Transverse colon (tissue), 4 donors: ENCODE measurements at regions not wholly inside any gene's neighbourhood (a gene's known extent, or its start where the extent isn't known, plus 50 kb on each side); places are given as distances from the start of the nearest gene placed in this dataset.
"Not testable (repeated sequence)": the region's sequence is repeated elsewhere in the genome, so short reads cannot be mapped to it uniquely, and the experiment has no call there.

ENCODE experiments used
- DNase-seq: peaks from one replicate; pipeline ENCODE4 v3.0.0-alpha.2; 2019
- H3K27ac ChIP-seq, 4 donors: fragments of 200-600 bp; sonication (generic); 2 replicates each; pipeline ENCODE4 v1.5.1; 2016 to 2018; ENCODE audit warnings: inconsistent platforms in 4 of 4
- H3K27me3 ChIP-seq: fragments of 200-600 bp; sonication (generic); 2 replicates; pipeline ENCODE4 v1.5.1; 2017; ENCODE audit warnings: inconsistent platforms
- H3K36me3 ChIP-seq, 4 donors: fragments of 200-600 bp; sonication (generic); 2 replicates each; pipeline ENCODE4 v1.5.1; 2017 to 2019; ENCODE audit warnings: inconsistent platforms in 4 of 4
- H3K4me1 ChIP-seq, 4 donors: fragments of 200-600 bp; sonication (generic); 2 replicates each; pipeline ENCODE4 v1.5.1; 2017 to 2020; ENCODE audit warnings: inconsistent platforms in 4 of 4
- H3K4me3 ChIP-seq, 4 donors: fragments of 200-600 bp; sonication (generic); 1 replicate in 1 of 4; 2 replicates in 3 of 4; pipeline versions ENCODE4 v1.5.1 to v1.6.1; 2017 to 2019; ENCODE audit warnings: inconsistent platforms in 4 of 4
- H3K9me3 ChIP-seq, 2 donors: fragments of 200-600 bp; sonication (generic); 2 replicates each; pipeline ENCODE4 v1.5.1; 2017 to 2019; ENCODE audit warnings: inconsistent platforms in 2 of 2
- EP300 ChIP-seq: sonication (generic); formaldehyde crosslinking; IDR thresholded peaks from one replicate; pipeline ENCODE4 v1.6.1; 2017; ENCODE audit warnings: antibody characterized with exemption, low read depth
- POLR2A ChIP-seq: fragments of 450-650 bp; IDR thresholded peaks from one replicate; pipeline ENCODE4 v1.6.1; 2016; ENCODE audit warnings: antibody characterized with exemption, mild to moderate bottlenecking, moderate library complexity
- POLR2AphosphoS5 ChIP-seq, 3 donors: sonication (generic); formaldehyde crosslinking; IDR thresholded peaks; one replicate each; pipeline ENCODE4 v1.6.1; 2016; ENCODE audit warnings: antibody characterized with exemption in 3 of 3
- WGBS, 2 donors: methylation state at CpG; one replicate each; pipeline ENCODE4 v1.1.5; 2018; ENCODE audit warnings: low coverage in 1 of 2; 5-methylcytosine and 5-hydroxymethylcytosine counted together
- in situ Hi-C, 4 donors: fragments of 200-750 bp; cut with MboI; loops; one replicate each; pipeline versions ENCODE4 v1.15.0 to v1.15.1; 2017; ENCODE audit warnings: low sequenced_read_pairs in 3 of 4, low pct_ligation_motif_present in 1 of 4, low pct_unique_long_range_greater_than_20kb in 1 of 4
- intact Hi-C: fragments of 100-400 bp; cut with DNase I; formaldehyde crosslinking; loops from one replicate; pipeline ENCODE4 v1.15.1; 2023; ENCODE audit warnings: low total_unique reads
- TF ChIP-seq, protein P1 (sequence below), 5 experiments: fragments of 200-600 bp in 3 of 5; fragments of 450-650 bp in 2 of 5; sonication (generic) in 3 of 5; IDR thresholded peaks; 1 replicate in 2 of 5; 2 replicates in 3 of 5; pipeline ENCODE4 v1.5.1; 2016 to 2017; ENCODE audit warnings: antibody characterized with exemption in 5 of 5, inconsistent platforms in 3 of 5, mild to moderate bottlenecking in 2 of 5, moderate library complexity in 1 of 5

DNA sequence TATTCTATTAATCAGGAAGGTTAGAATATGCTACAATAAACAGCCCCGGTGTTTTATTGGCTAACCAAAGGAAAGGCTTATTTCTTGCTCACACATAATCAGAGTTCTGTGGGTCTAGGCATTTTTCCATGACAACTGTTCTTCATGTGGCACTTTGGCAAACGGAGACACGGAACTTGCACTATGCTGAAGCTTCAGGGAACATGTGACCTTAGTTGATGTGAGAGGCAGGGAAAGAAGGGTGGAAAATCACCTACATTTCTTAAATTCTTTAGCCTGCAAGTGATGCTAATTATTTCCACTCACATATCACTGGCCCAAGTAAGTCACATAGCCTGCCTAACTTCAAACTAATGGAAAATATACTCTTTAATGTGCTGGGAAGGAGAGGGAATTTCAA is 344.6 kb downstream of the SV2B start:
- H3K4me1 ChIP-seq = no peaks in the 10 kb centered on the region
- WGBS, 2 donors = 81 to 100% methylated on average over 3 of the region's 3 CpGs
- TF ChIP-seq POLR2A (no peak), EP300 (no peak), POLR2AphosphoS5 (IDR thresholded peaks at IDR 0.05) (no peak)
- TF ChIP-seq, protein P1, sequence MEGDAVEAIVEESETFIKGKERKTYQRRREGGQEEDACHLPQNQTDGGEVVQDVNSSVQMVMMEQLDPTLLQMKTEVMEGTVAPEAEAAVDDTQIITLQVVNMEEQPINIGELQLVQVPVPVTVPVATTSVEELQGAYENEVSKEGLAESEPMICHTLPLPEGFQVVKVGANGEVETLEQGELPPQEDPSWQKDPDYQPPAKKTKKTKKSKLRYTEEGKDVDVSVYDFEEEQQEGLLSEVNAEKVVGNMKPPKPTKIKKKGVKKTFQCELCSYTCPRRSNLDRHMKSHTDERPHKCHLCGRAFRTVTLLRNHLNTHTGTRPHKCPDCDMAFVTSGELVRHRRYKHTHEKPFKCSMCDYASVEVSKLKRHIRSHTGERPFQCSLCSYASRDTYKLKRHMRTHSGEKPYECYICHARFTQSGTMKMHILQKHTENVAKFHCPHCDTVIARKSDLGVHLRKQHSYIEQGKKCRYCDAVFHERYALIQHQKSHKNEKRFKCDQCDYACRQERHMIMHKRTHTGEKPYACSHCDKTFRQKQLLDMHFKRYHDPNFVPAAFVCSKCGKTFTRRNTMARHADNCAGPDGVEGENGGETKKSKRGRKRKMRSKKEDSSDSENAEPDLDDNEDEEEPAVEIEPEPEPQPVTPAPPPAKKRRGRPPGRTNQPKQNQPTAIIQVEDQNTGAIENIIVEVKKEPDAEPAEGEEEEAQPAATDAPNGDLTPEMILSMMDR (IDR thresholded peaks at IDR 0.05) = no peak

DNA sequence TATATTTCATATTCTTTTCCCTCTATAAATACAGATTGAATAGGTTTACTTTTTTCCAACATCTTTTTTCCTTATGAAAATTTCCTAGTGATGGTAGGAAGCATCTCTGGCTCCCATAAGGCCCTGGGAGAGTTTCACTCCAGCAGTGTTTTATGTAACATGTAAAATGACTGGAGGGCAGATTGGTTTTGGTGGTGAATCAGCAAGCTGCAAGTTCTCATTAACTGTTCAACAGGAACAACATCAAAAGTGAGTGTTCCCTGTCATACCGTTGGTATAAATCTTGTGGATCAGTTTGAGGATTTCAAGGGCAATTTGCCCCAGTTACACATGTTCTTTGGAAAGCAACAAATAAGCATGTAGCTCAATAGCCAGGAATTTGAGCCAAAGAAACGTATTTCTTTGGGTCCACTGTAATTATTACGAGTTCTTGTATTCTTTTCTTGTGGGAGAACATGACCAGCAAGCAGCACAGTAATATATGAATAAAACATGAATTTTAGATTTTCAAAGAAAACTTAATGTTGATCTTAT is 345.7 kb downstream of the SV2B start:
- H3K27ac ChIP-seq = no peak overlapping the region
- in situ Hi-C loops = no loop called here
- H3K27me3 ChIP-seq = no peaks in the 10 kb centered on the region
- no peaks in the 10 kb centered on the region for H3K4me1 ChIP-seq
- DNase-seq = no peak
- no peaks in the 10 kb centered on the region for H3K9me3 ChIP-seq
- intact Hi-C loops = no loop called here
- H3K4me3 ChIP-seq = no peak overlapping the region
- TF ChIP-seq, protein P1 (IDR thresholded peaks at IDR 0.05) = no peak
- TF ChIP-seq POLR2A (no peak), EP300 (no peak), POLR2AphosphoS5 (IDR thresholded peaks at IDR 0.05) (no peak)
- H3K36me3 ChIP-seq = no peaks in the 10 kb centered on the region
- WGBS, 2 donors = 55 to 71% methylated on average over 3 of the region's 3 CpGs

More for the DNA sequence above, 344.6 kb downstream of the SV2B start:
- DNase-seq = no peak
- no peak overlapping the region for H3K27ac ChIP-seq
- in situ Hi-C loops (no loop called here), intact Hi-C loops (no loop called here)
- H3K36me3 ChIP-seq = no peaks in the 10 kb centered on the region
- H3K4me3 ChIP-seq = no peak overlapping the region
- no peaks in the 10 kb centered on the region for H3K9me3 ChIP-seq
- H3K27me3 ChIP-seq = no peaks in the 10 kb centered on the region

- no peaks in the 10 kb centered on the region for H3K27me3 ChIP-seq
- TF ChIP-seq EP300 = no peak
- no peak for TF ChIP-seq POLR2AphosphoS5 (IDR thresholded peaks at IDR 0.05)
- TF ChIP-seq POLR2A = no peak
- TF ChIP-seq, protein P1 (IDR thresholded peaks at IDR 0.05) = no peak
- no peaks in the 10 kb centered on the region for H3K9me3 ChIP-seq
- H3K27ac ChIP-seq = no peak overlapping the region
- intact Hi-C loops = no loop called here
- no peak for DNase-seq
- 50 to 68% methylated on average over 3 of the region's 3 CpGs for WGBS, 2 donors
- H3K36me3 ChIP-seq = no peaks in the 10 kb centered on the region
- H3K4me3 ChIP-seq = no peak overlapping the region
- H3K4me1 ChIP-seq = no peaks in the 10 kb centered on the region
- in situ Hi-C loops = no loop called here
Measured at GRCh38 chr15:91447991-91448644, 348.1 kb downstream of the SV2B start.

GRCh38 chr15:91453376-91453775 is 353.3 kb downstream of the SV2B start:
- intact Hi-C loops, in situ Hi-C loops: not testable (repeated sequence)
- WGBS, 2 donors = 63 to 87% methylated on average over 3 of the region's 3 CpGs

DNA sequence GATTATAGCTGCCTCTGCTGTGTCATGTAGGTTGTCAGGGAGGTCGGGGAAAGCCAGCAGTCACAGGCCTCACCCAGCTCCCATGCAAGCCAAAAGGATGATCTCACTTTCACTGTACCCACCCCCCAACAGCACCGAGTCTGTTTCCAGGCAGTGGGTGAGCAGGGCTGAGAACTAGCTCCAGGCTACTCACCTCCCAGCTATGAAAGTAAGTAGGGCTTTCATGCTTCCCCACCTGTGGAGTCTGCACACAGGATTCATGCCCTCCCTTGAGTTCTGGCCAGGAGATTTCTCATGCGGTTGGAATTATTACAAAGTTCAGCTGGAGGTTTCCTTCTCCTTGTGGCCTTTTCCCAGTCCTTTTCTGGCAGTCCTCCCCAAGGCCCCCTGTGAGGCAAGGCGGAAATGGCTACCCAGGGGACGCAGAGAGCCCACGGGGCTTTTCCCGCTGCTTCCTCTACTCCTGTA is 356.2 kb downstream of the SV2B start:
- intact Hi-C loops (no loop called here), in situ Hi-C loops (no loop called here)
- TF ChIP-seq EP300 (no peak), POLR2AphosphoS5 (IDR thresholded peaks at IDR 0.05) (no peak)
- Histone ChIP-seq H3K27me3 (no peaks in the 10 kb centered on the region), H3K4me1 (no peaks in the 10 kb centered on the region), H3K9me3 (no peaks in the 10 kb centered on the region), H3K36me3 (no peaks in the 10 kb centered on the region), H3K27ac (no peak overlapping the region), H3K4me3 (no peak overlapping the region)
- WGBS, 2 donors = 90 to 93% methylated on average over 2 to 7 of the region's 7 CpGs
- no peak for DNase-seq

More at GRCh38 chr15:91453376-91453775, 353.3 kb downstream of the SV2B start:
- H3K4me3 ChIP-seq, H3K4me1 ChIP-seq, H3K9me3 ChIP-seq, H3K27me3 ChIP-seq, H3K27ac ChIP-seq, DNase-seq, H3K36me3 ChIP-seq: not testable (repeated sequence)
